GM19240 (cell line): ENCODE measurements at regions not wholly inside any gene's neighbourhood (a gene's known extent, or its start where the extent isn't known, plus 50 kb on each side); places are given as distances from the start of the nearest gene placed in this dataset.
"Not testable (repeated sequence)": the region's sequence is repeated elsewhere in the genome, so short reads cannot be mapped to it uniquely, and the experiment has no call there.

Experiments used
- DNase-seq: peaks from one replicate; pipeline ENCODE4 v3.0.0; 2011; ENCODE audit warnings: low spot score; ENCODE audit not compliant: insufficient read length

DNA sequence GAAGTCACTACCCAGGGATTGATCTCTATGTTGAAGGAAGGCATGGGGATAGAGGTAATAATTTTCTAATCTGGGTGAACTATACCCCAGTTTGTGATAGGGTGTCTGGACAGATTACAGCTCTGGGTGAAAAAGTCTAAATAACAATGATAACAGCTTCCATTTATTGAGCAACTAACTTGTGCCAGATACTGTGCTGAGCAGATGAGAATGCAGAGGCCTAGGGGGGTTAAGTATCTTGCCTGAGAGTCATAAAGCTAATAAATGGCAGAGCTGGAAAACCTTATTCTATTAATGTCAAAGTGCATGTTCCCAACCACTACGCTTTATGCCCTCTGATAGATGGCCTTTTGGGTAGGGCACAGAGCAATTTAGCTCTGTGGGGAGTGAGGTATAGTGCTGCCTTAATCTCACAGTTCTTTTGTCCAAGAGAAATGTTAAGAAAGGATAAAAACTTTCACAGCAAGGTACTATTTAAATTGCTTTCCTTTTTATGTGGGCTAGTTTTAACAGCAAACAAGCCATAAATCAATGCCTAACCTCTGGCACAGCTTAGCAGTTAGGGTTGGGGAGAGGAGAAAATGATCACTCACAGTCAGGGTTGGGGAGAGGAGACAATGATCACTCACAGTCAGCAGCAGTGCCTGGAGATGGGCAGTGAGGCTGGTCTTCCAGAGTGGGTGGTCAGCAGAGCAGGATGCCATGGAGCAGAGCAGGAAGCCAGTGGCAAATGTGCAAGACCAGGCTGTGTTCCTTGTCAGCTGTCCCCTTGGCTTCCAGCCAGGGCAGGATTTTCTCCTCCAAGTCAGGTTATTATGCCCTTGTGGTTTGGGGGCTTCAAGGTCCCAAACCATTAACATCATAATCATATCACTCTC is 187.0 kb downstream of the CARTPT start:
- DNase-seq, result no peak

DNA sequence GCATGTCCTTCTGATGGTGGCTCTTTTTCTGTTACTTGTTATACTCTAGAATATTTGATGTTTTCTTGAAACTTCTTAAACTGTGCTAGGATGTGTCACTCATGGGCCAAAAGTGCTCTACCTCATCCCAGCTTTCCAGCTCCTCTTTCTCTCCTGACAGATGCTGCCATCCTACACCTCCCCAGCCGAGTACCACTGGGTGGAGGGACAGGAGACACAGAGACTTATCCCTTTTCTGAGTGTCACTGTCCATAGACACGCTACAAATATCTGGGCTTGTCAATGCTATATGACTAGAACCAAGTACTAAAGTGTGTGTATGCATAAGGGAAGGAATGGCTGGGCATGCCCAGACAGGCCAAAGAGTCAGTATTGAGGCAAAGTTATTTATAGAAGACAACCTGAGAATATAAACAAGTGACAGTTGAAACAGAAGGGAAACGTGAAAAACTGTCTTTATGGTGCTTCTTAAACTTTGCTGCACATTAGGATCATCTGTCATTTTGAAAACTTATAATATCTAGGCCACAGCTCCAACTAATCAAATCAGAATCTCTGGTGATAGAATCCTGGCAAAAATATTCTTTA is 188.0 kb downstream of the CARTPT start:
- no peak for DNase-seq

GRCh38 chr5:71907608-71908145 is 188.6 kb downstream of the CARTPT start:
- no peak for DNase-seq

DNA sequence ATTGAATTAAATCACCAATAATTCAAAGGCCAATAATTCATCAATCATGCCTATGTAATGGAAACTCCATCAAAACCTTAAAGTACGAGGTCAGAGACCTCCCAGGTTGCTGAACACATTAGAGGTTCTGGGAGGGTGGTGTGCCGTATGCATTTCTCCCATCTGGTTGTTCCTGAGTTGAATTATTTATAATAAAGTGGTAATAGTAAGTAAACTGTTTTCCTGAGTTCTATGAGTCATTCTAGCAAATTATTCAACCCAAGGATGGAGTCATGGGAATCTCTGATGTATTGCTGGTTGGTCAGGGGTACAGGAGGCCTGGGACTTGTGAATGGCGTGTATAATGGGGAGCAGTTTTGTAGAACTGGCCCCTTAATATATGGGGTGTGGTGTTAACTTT is 191.7 kb downstream of the CARTPT start:
- DNase-seq, result no peak

DNA sequence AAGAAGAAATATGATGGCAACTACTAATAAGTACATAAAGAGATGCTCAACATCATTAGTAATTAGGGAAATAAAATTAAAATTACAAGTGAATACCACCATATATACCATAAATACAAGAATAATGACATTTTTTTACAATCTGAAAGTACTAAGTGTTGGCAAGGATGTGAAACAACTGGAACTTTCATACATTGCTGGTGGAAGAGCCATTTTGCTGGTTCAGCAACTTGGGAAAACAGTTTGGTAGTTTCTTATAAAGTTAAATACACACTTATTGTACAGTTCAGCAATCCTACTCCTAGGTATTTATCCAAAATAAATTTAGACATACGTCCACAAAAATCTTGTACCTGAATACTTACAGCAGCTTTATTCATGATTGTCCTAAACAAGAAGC is 192.9 kb downstream of the CARTPT start:
- no peak for DNase-seq

DNA sequence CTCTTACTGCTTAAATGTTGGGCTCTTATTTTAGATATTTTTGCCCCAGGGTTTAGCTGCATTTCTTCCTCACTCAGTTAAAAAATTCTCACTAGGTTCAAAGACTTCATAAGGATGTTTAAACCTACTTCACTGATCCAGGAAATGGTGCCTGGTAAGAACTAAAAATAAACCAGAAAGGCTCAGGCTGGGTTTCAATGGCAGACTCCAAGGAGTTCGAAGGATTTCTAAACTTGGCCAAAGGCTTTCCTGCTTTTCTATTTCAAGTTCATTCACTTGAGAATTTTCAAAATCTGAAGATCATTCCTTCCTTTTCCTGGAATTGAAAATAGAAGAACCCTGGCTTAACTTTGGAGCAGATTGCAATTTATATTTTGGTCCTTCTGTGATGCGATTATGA is 193.0 kb upstream of the MAP1B start:
- no peak for DNase-seq

GRCh38 chr5:71922584-71923106 is 184.6 kb upstream of the MAP1B start:
- no peak for DNase-seq

DNA sequence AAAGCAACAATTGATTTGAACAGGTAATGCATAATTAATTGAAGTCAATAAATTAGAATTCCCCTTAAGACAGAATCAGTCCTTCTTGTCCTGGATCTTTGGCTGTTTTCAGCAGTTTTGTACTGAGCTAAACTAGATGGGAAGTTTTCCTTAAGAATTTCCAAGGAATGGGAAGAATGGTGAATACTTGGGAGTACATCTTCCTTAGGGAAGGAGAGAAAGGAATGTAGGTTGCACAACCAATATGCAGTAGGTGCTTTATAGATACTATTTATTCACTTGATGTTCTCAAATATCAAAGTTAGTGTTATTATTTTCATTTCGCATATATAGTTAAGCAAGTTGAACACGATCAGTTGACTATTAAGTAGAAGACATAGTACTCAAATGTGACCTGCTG is 183.5 kb upstream of the MAP1B start:
- no peak for DNase-seq

DNA sequence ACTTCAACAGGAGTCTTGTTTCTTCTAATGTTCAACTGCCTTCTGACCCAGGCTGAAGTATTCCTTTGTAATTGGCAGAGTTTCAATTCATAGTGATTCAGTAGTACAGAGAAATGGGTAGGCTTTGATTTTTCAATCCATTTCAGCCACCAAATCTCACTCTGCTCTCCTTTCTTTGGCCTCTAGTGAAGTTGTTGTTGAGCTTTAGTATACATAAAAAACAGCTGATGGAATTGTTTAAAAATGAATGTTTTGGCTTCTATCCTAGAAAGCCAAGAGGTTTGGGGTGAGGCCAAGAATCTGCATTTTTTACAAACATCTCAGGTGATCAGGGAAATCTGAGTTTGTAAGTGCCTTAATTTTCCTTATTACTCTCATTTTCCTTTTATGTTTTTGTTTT is 182.9 kb upstream of the MAP1B start:
- no peak for DNase-seq

- DNase-seq, result no peak
These were observed 182.3 kb upstream of the MAP1B start for GRCh38 chr5:71924980-71925379.

DNA sequence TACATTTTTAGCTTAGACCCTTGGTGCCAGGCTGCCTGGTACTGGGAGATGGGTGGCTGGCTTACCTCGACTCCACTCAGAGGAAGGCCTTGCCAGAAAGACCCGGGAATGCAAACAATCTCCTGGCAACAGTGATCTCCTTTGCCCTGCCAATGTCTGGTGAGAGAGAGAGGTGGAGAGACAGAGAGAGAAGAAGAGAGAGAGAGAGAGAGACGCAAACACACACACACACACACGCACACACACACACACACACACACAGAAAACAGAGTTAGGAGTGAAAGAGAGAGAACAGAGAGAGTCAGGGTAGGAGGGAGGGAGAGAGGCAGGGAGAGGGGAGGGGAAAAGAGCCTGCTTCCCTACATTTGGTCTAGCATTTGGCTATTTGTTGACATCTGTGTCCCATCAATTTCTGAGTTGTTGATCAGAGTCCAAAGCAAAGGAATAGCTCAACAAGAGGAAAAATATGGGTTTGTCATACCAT is 181.6 kb upstream of the MAP1B start:
- no peak for DNase-seq

DNA sequence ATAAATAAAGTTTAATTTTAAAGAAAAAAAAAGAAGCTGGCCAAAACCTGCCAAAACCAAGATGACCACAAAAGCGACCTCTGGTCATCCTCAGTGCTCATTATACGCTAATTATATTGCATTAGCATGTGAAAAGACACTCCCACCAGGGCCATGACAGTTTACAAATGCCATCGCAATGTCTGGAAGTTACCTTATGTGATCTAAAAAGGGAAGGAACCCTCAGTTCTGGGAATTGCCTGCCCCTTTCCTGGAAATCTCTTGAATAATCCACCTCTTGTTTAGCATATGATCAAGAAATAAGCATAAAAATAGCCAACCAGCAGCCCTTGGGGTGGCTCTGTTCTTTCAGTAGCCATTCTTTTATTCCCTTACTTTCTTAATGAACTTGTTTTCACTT is 178.3 kb upstream of the MAP1B start:
- no peak for DNase-seq

DNA sequence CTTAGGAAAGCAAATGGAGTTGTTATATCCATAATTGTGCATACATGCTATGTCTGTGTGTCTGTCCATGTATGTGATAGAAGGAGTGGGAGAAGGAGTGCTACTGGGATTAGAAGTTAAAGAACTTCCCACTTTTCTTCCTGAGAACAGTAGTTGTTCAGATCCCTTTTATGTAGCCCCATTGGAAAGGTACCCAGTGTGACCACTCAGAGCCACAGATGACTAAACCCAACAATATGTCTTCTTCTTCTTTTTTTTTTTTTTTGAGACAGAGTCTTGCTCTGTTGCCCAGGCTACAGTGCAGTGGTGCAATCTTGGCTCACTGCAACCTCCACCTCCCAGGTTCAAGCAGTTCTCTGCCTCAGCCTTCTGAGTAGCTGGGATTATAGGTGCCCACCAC is 176.7 kb upstream of the MAP1B start:
- not testable (repeated sequence) for DNase-seq

- no peak for DNase-seq
These were observed 175.1 kb upstream of the MAP1B start for GRCh38 chr5:71932131-71932654.

DNA sequence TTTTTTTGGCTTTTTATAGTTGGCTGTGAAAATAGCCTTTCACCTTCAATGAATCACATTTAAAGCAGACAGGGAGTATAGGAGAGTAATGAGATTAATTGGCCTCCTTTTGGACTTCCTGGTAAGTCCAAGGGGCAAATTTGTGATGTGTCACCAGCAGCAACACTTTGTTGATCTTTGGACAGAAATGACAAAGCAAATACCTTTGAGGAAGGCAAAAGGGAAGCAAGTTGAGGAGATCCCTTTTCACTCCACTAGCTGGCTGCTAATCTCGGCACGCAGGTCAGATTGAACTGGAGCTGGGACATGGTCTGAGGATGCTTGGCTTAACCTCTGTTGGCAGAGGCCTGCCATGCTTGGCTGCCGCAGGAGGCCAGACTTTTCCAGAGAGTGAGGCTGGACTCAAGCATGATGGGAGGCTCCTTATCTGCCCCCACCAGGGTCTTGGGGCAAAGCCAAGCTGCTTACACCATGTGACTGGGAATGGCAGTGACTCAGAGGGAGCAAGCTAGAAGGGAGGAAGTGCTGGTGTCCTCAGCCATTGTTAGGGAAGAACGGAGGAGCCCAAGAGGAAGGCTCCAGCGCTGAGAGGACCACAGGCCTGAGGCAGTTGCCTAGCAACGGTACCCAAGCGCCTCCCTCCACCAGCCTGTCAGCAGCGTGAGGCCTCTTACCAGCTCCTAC is 174.5 kb upstream of the MAP1B start:
- DNase-seq, result no peak

GRCh38 chr5:71934322-71934721 is 173.0 kb upstream of the MAP1B start:
- no peak for DNase-seq

- DNase-seq, result no peak
These were observed 169.2 kb upstream of the MAP1B start for GRCh38 chr5:71937921-71938698.

DNA sequence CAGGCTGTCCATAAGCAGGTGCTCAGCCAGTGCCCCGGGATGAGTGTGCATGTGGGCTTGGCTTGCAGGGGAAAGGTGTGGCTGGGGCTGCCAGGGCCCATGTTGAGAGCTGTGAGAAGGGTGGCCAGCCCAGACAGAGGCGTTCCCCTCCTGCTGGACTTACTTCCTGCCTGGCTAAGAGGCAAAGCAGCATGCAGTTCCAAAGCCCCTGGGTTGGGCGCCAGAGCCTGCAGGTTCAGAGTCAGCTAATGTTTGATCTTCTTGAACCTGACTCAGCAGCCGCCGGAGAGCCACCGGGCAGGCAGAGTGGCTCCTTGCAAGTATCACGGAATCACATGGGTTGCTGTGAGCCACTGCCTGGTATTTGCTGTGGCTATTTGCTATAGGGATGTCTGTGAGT is 168.4 kb upstream of the MAP1B start:
- no peak for DNase-seq

DNA sequence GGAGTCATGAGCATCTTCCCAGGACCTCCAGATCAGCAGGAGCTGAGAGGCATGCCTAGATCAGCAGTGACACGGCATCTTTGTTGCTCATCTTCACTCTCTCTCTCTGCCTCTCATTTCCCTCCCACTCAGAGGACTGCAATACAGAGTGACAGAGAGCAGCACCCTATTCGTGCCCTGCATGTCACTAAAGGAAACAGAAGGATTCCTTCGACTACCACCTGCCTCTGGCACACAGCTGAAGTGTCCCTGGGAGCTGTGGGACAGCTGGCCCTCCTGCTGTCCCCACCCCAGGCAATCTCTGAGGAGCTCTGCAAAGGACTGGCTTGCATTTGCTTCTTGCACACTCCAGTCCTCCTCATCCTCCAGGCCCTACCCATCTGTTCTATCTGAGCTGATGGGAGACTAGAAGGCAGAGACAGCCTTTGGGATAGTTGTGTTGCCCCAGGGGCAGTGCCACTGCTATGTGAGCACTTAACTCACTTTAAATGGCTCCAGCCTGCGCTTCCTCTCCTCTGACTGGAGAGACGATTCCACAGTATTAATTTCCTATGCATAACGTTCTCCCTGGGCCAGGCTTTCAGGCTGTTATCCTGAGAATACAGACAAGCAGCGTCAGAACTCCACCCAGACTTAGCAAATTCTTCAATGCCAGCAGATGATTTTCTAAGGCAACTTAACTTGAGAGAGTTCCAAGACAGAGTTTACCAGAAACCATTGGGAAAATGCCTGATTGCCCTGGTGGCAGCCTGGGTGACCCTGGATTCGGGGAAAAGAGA is 167.6 kb upstream of the MAP1B start:
- no peak for DNase-seq

- DNase-seq, result no peak
These were observed 163.4 kb upstream of the MAP1B start for GRCh38 chr5:71943874-71944273.
